B cell (primary cell): ENCODE measurements at regions not wholly inside any gene's neighbourhood (a gene's known extent, or its start where the extent isn't known, plus 50 kb on each side); places are given as distances from the start of the nearest gene placed in this dataset.

Experiments
- ATAC-seq: fragments of 200-7000 bp; cut with Tn5 transposase; one replicate; pipeline ENCODE4 v1.10.0; 2021; ENCODE audit warnings: low read depth, mild to moderate bottlenecking, moderate number of reproducible peaks, moderate library complexity
- CTCF ChIA-PET: fragments of 350-600 bp; sonication (Branson Sonifier 250); formaldehyde crosslinking; loops from one replicate; lab custom pipeline; 2021; ENCODE audit warnings: antibody characterized with exemption, inconsistent platforms; lab: Charles Lee
- POLR2A ChIA-PET: fragments of 350-600 bp; sonication (Branson Sonifier 250); formaldehyde crosslinking; loops from one replicate; lab custom pipeline; 2021; ENCODE audit warnings: antibody characterized with exemption; lab: Charles Lee
- DNase-seq: peaks from one replicate; pipeline ENCODE4 v3.0.0; 2013
- H2AFZ ChIP-seq: 2 replicates; pipeline ENCODE4 v1.6.1; 2012; ENCODE audit warnings: mild to moderate bottlenecking, low read depth, low read length; ENCODE audit not compliant: insufficient read depth, poor library complexity, severe bottlenecking
- H3K27ac ChIP-seq, 2 donors: 1 replicate in 1 of 2; 2 replicates in 1 of 2; pipeline ENCODE4 v1.5.1; 2012 to 2013; ENCODE audit warnings: low read length in 2 of 2, mild to moderate bottlenecking in 2 of 2, moderate library complexity in 1 of 2
- H3K27me3 ChIP-seq, 4 experiments: fragments of 200-600 bp in 1 of 4; sonication (generic) in 1 of 4; replicated peaks in 1 of 4; 1 replicate in 2 of 4; 2 replicates in 2 of 4; pipeline versions ENCODE4 v1.6.1 to v1.7.0; 2013 to 2016; ENCODE audit warnings: low read length in 3 of 4, mild to moderate bottlenecking in 2 of 4, mixed read lengths in 1 of 4, moderate library complexity in 1 of 4; ENCODE audit not compliant: insufficient read depth in 4 of 4, control insufficient read depth in 3 of 4; ENCODE audit errors: control extremely low read depth in 1 of 4
- H3K36me3 ChIP-seq, 2 experiments: replicated peaks in 1 of 2; 1 replicate in 1 of 2; 2 replicates in 1 of 2; pipeline versions ENCODE4 v1.6.1 to v1.7.1; 2013; ENCODE audit warnings: low read length in 1 of 2; ENCODE audit not compliant: insufficient read depth in 2 of 2, control insufficient read depth in 1 of 2; ENCODE audit errors: control extremely low read depth in 1 of 2, extremely low read depth in 1 of 2
- H3K4me1 ChIP-seq, 2 donors: fragments of 200-600 bp in 1 of 2; sonication (generic) in 1 of 2; 1 replicate in 1 of 2; 2 replicates in 1 of 2; pipeline versions ENCODE4 v1.5.1 to v1.6.1; 2013 to 2017; ENCODE audit warnings: low read length in 2 of 2; ENCODE audit not compliant: control insufficient read depth in 2 of 2, insufficient read depth in 2 of 2
- H3K4me2 ChIP-seq: replicated peaks from 2 replicates; pipeline ENCODE3; 2012; ENCODE audit warnings: mild to moderate bottlenecking, low read depth, low read length; ENCODE audit not compliant: poor library complexity, severe bottlenecking
- H3K4me3 ChIP-seq, 5 experiments: fragments of 200-600 bp in 1 of 5; sonication (generic) in 1 of 5; 1 replicate in 3 of 5; 2 replicates in 2 of 5; pipeline versions ENCODE4 v1.5.1 to v1.7.0; 2011 to 2016; ENCODE audit warnings: low read length in 4 of 5, mild to moderate bottlenecking in 4 of 5, low read depth in 2 of 5, control low read depth in 1 of 5, moderate library complexity in 1 of 5; ENCODE audit not compliant: insufficient read depth in 1 of 5; ENCODE audit errors: control extremely low read depth in 1 of 5, extremely low read depth in 1 of 5
- H3K79me2 ChIP-seq: fragments of 200-600 bp; sonication (generic); one replicate; pipeline ENCODE4 v1.6.0; 2016; ENCODE audit warnings: low read length; ENCODE audit not compliant: control insufficient read depth, insufficient read depth
- H3K9ac ChIP-seq: fragments of 200-600 bp; sonication (generic); 2 replicates; pipeline ENCODE4 v1.6.1; 2017; ENCODE audit warnings: mild to moderate bottlenecking, low read length, moderate library complexity
- H3K9me3 ChIP-seq, 3 donors: one replicate each; pipeline versions ENCODE4 v1.6.1 to v1.7.1; 2013; ENCODE audit warnings: low read length in 2 of 3; ENCODE audit not compliant: control insufficient read depth in 2 of 3, insufficient read depth in 1 of 3; ENCODE audit errors: control extremely low read depth in 1 of 3
- H4K20me1 ChIP-seq: 2 replicates; pipeline ENCODE4 v1.6.0; 2012; ENCODE audit warnings: mild to moderate bottlenecking, low read length; ENCODE audit not compliant: insufficient read depth, control insufficient read depth, poor library complexity, severe bottlenecking
- H3K27ac Mint-ChIP-seq: one replicate; pipeline ENCODE4 v1.8.0; 2021; ENCODE audit warnings: mixed read lengths
- H3K27me3 Mint-ChIP-seq: one replicate; pipeline ENCODE4 v1.8.0; 2021; ENCODE audit warnings: mixed read lengths
- H3K4me1 Mint-ChIP-seq: one replicate; pipeline ENCODE4 v1.8.0; 2021; ENCODE audit warnings: mixed read lengths
- H3K4me3 Mint-ChIP-seq: one replicate; pipeline ENCODE4 v1.8.0; 2021; ENCODE audit warnings: mixed read lengths
- H3K9me3 Mint-ChIP-seq: one replicate; pipeline ENCODE4 v1.8.0; 2022; ENCODE audit warnings: mixed read lengths; ENCODE audit not compliant: insufficient read depth
- EZH2 ChIP-seq: IDR thresholded peaks from 2 replicates; pipeline ENCODE4 v1.6.1; 2012; ENCODE audit warnings: borderline replicate concordance, low read depth, mild to moderate bottlenecking, moderate library complexity, low read length; ENCODE audit not compliant: insufficient read depth, poor library complexity, severe bottlenecking
- WGBS: methylation state at CpG from one replicate; pipeline ENCODE4 v1.1.5; 2013; ENCODE audit warnings: missing lambda C conversion rate; ENCODE audit not compliant: insufficient coverage; 5-methylcytosine and 5-hydroxymethylcytosine counted together
- intact Hi-C: fragments of 100-400 bp; cut with micrococcal nuclease; formaldehyde crosslinking; loops from one replicate; pipeline ENCODE4 v1.10.0; 2022
- TF ChIP-seq, protein P1 (sequence below): fragments of 200-600 bp; IDR thresholded peaks from one replicate; pipeline ENCODE4 v1.8.0; 2022; ENCODE audit warnings: antibody characterized with exemption, mild to moderate bottlenecking

DNA sequence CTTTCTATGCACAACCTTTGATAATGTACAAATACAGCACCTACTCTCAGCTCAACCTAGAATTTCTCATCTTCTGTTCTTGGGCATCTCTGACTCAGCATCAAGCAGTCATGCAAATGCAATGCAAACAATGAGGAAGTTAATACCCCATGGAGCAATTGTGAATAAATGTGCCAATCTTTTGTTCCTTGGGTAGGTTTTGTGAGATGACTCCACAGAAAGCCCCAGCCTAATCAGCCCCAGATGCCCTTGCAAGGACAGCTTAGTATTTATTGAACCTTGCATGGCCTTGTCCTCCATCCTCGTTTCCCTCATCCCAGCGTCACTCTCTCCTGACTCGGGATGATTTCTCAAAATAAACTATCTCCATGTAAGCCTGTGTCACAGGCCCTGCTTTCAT, 494.7 kb upstream of the NECTIN3 start:
- WGBS = no CpG with 5 or more reads among the region's 3 CpGs
- Histone ChIP-seq H3K4me2 (no peak overlapping the region), H2AFZ (no peak overlapping the region), H3K4me1 (no peaks in the 10 kb centered on the region), H3K27ac (no peak overlapping the region), H3K4me3 (no peak overlapping the region), H3K9ac (no peak overlapping the region), H4K20me1 (no peaks in the 10 kb centered on the region), H3K9me3 (no peaks in the 10 kb centered on the region), H3K36me3 (no peaks in the 10 kb centered on the region), H3K27me3 (no peaks in the 10 kb centered on the region), H3K79me2 (no peaks in the 10 kb centered on the region)
- Mint-ChIP-seq H3K9me3 (no peaks in the 10 kb centered on the region), H3K4me1 (no peaks in the 10 kb centered on the region), H3K27me3 (no peaks in the 10 kb centered on the region), H3K27ac (no peak overlapping the region), H3K4me3 (no peak overlapping the region)
- no peak for TF ChIP-seq EZH2
- TF ChIP-seq, protein P1, sequence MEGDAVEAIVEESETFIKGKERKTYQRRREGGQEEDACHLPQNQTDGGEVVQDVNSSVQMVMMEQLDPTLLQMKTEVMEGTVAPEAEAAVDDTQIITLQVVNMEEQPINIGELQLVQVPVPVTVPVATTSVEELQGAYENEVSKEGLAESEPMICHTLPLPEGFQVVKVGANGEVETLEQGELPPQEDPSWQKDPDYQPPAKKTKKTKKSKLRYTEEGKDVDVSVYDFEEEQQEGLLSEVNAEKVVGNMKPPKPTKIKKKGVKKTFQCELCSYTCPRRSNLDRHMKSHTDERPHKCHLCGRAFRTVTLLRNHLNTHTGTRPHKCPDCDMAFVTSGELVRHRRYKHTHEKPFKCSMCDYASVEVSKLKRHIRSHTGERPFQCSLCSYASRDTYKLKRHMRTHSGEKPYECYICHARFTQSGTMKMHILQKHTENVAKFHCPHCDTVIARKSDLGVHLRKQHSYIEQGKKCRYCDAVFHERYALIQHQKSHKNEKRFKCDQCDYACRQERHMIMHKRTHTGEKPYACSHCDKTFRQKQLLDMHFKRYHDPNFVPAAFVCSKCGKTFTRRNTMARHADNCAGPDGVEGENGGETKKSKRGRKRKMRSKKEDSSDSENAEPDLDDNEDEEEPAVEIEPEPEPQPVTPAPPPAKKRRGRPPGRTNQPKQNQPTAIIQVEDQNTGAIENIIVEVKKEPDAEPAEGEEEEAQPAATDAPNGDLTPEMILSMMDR = no peak
- CTCF ChIA-PET = no interaction called here
- POLR2A ChIA-PET = no interaction called here
- ATAC-seq = no peak
- no peak for DNase-seq
- intact Hi-C loops = no loop called here

- Histone ChIP-seq H2AFZ (no peak overlapping the region), H3K4me3 (no peak overlapping the region), H3K27me3 (no peaks in the 10 kb centered on the region), H3K9ac (no peak overlapping the region), H3K9me3 (no peaks in the 10 kb centered on the region), H4K20me1 (no peaks in the 10 kb centered on the region), H3K36me3 (no peaks in the 10 kb centered on the region), H3K4me1 (no peaks in the 10 kb centered on the region), H3K79me2 (no peaks in the 10 kb centered on the region), H3K27ac (no peak overlapping the region), H3K4me2 (no peak overlapping the region)
- no peaks in the 10 kb centered on the region for H3K4me1 Mint-ChIP-seq
- ChIA-PET POLR2A (no interaction called here), CTCF (no interaction called here)
- no peak for TF ChIP-seq EZH2
- TF ChIP-seq, protein P1 = no peak
- no peaks in the 10 kb centered on the region for H3K27me3 Mint-ChIP-seq
- intact Hi-C loops = no loop called here
- no peak for ATAC-seq
- no CpG with 5 or more reads among the region's 2 CpGs for WGBS
- DNase-seq = no peak
- H3K4me3 Mint-ChIP-seq = no peak overlapping the region
- no peak overlapping the region for H3K27ac Mint-ChIP-seq
- no peaks in the 10 kb centered on the region for H3K9me3 Mint-ChIP-seq
Observed at GRCh38 chr3:110577854-110578253, 493.8 kb upstream of the NECTIN3 start.
